A549 (cell line): ENCODE measurements at regions not wholly inside any gene's neighbourhood (a gene's known extent, or its start where the extent isn't known, plus 50 kb on each side); places are given as distances from the start of the nearest gene placed in this dataset.

Experiments used
- ATAC-seq, 2 experiments: fragments of 200-7000 bp in 1 of 2; fragments of >200 bp in 1 of 2; cut with Nextera tagmentation in 1 of 2; cut with Tn5 transposase in 1 of 2; 3 replicates each; pipeline versions ENCODE4 v1.8.0 to v1.9.1; 2018 to 2020; ENCODE audit warnings: mild to moderate bottlenecking in 1 of 2, moderate library complexity in 1 of 2
- CTCF ChIA-PET: fragments of 300-600 bp; sonication (Branson Sonifier 250); formaldehyde crosslinking; extraction: SDS; loops from one replicate; lab custom pipeline; 2021; ENCODE audit warnings: antibody characterized with exemption, inconsistent platforms; lab: Yijun Ruan, JAX
- POLR2A ChIA-PET: fragments of 350-600 bp; formaldehyde crosslinking; extraction: SDS; loops from one replicate; lab custom pipeline; 2021; ENCODE audit warnings: antibody characterized with exemption, inconsistent platforms; lab: Yijun Ruan, JAX
- DNase-seq, 2 experiments: peaks; one replicate each; pipeline versions ENCODE4 v3.0.0 to v3.0.0-alpha.2; 2011 to 2016; ENCODE audit warnings: low read depth in 1 of 2, low spot score in 1 of 2
- FAIRE-seq: peaks from 2 replicates; lab custom pipeline; 2011; peaks lifted over from hg19 to GRCh38; lab: Jason Lieb, UNC
- H3K27ac ChIP-seq, 2 experiments: fragments of >200 bp; sonication (Bioruptor Twin); formaldehyde crosslinking; 3 replicates each; pipeline ENCODE4 v1.5.1; 2016 to 2017
- H3K4me1 ChIP-seq: fragments of >200 bp; sonication (Bioruptor Twin); formaldehyde crosslinking; 3 replicates; pipeline ENCODE4 v1.6.1; 2016
- H3K4me2 ChIP-seq: fragments of >200 bp; sonication (Bioruptor Twin); formaldehyde crosslinking; 3 replicates; pipeline ENCODE4 v1.6.1; 2016
- H3K4me3 ChIP-seq: fragments of >200 bp; sonication (Bioruptor Twin); formaldehyde crosslinking; 3 replicates; pipeline ENCODE4 v1.5.1; 2016
- H3K9me3 ChIP-seq: fragments of >200 bp; sonication (Bioruptor Twin); formaldehyde crosslinking; 3 replicates; pipeline ENCODE4 v1.6.1; 2016
- CEBPB ChIP-seq, 2 experiments: fragments of >200 bp in 1 of 2; sonication (Bioruptor Twin) in 1 of 2; formaldehyde crosslinking in 1 of 2; IDR thresholded peaks; 2 replicates each; pipeline ENCODE4 v1.6.1; 2012 to 2016
- EHMT2 ChIP-seq: fragments of 200-600 bp; sonication (generic); IDR thresholded peaks from 2 replicates; pipeline ENCODE4 v1.6.1; 2016; ENCODE audit warnings: antibody characterized with exemption, low read depth, mild to moderate bottlenecking, moderate library complexity
- EP300 ChIP-seq, 2 experiments: fragments of >200 bp; sonication (Bioruptor Twin); formaldehyde crosslinking; IDR thresholded peaks; 2 replicates in 1 of 2; 3 replicates in 1 of 2; pipeline ENCODE4 v1.6.1; 2016 to 2017
- FOXS1 ChIP-seq: fragments of 250-450 bp; sonication (Bioruptor Pico); IDR thresholded peaks from 2 replicates; pipeline ENCODE4 v1.5.0; 2020; ENCODE audit warnings: mild to moderate bottlenecking, moderate library complexity
- GATA3 ChIP-seq: IDR thresholded peaks from 2 replicates; pipeline ENCODE4 v1.6.1; 2012; ENCODE audit warnings: borderline replicate concordance
- HDAC2 ChIP-seq: fragments of 200-600 bp; sonication (generic); IDR thresholded peaks from 2 replicates; pipeline ENCODE4 v1.6.1; 2016
- HES2 ChIP-seq: fragments of >200 bp; sonication (Bioruptor Twin); formaldehyde crosslinking; IDR thresholded peaks from 2 replicates; pipeline ENCODE4 v1.6.1; 2016
- HEYL ChIP-seq: fragments of 250-450 bp; sonication (Bioruptor Pico); IDR thresholded peaks from 2 replicates; pipeline ENCODE4 v1.8.0; 2021; ENCODE audit warnings: mild to moderate bottlenecking, moderate library complexity
- JUNB ChIP-seq: fragments of >200 bp; sonication (Bioruptor Twin); formaldehyde crosslinking; IDR thresholded peaks from 2 replicates; pipeline ENCODE4 v1.6.1; 2016
- MAFK ChIP-seq: fragments of 450-650 bp; IDR thresholded peaks from 2 replicates; pipeline ENCODE4 v1.6.1; 2014; ENCODE audit not compliant: partially characterized antibody
- MAZ ChIP-seq: fragments of 150-350 bp; IDR thresholded peaks from 2 replicates; pipeline ENCODE4 v1.6.1; 2014; ENCODE audit warnings: antibody characterized with exemption, low read depth, low read length, borderline replicate concordance
- MYC ChIP-seq: IDR thresholded peaks from 2 replicates; pipeline ENCODE4 v1.6.1; 2012; ENCODE audit warnings: mild to moderate bottlenecking, inconsistent platforms, low read length, improper control_type of control experiment, borderline replicate concordance
- NFE2L2 ChIP-seq: fragments of 150-350 bp; conservative IDR thresholded peaks from 2 replicates; pipeline ENCODE4 v1.6.1; 2014; ENCODE audit warnings: low read length
- NPAS2 ChIP-seq: fragments of 250-450 bp; sonication (Bioruptor Pico); IDR thresholded peaks from 2 replicates; pipeline ENCODE4 v1.8.0; 2022; ENCODE audit warnings: mild to moderate bottlenecking, moderate library complexity, borderline replicate concordance
- POLR2AphosphoS2 ChIP-seq: conservative IDR thresholded peaks from 2 replicates; pipeline ENCODE4 v1.6.1; 2012; ENCODE audit warnings: low read length, improper control_type of control experiment, inconsistent platforms
- RARB ChIP-seq: fragments of 250-450 bp; sonication (Bioruptor Pico); IDR thresholded peaks from 2 replicates; pipeline ENCODE4 v1.8.0; 2021; ENCODE audit warnings: mild to moderate bottlenecking, moderate library complexity
- RCOR1 ChIP-seq: fragments of 150-350 bp; IDR thresholded peaks from 2 replicates; pipeline ENCODE4 v1.6.1; 2014; ENCODE audit warnings: antibody characterized with exemption, low read length, low read depth
- REST ChIP-seq: fragments of 200-600 bp; sonication (generic); IDR thresholded peaks from 2 replicates; pipeline ENCODE4 v1.6.1; 2016; ENCODE audit warnings: antibody characterized with exemption, mild to moderate bottlenecking, moderate library complexity
- RNF2 ChIP-seq: fragments of 200-600 bp; sonication (generic); IDR thresholded peaks from 2 replicates; pipeline ENCODE4 v1.6.1; 2016; ENCODE audit warnings: low read depth, mild to moderate bottlenecking, antibody characterized with exemption, moderate library complexity, borderline replicate concordance
- SMC3 ChIP-seq: fragments of >200 bp; sonication (Bioruptor Twin); formaldehyde crosslinking; IDR thresholded peaks from 3 replicates; pipeline ENCODE4 v1.6.1; 2018; ENCODE audit warnings: inconsistent platforms
- SREBF2 ChIP-seq: fragments of 450-650 bp; IDR thresholded peaks from 2 replicates; pipeline ENCODE4 v1.6.1; 2014; ENCODE audit warnings: mild to moderate bottlenecking, moderate library complexity
- TFCP2L1 ChIP-seq: fragments of 250-450 bp; sonication (Bioruptor Pico); IDR thresholded peaks from 2 replicates; pipeline ENCODE4 v1.5.0; 2021; ENCODE audit warnings: mild to moderate bottlenecking
- ZC3H11A ChIP-seq: fragments of 450-650 bp; IDR thresholded peaks from 2 replicates; pipeline ENCODE4 v1.6.1; 2014; ENCODE audit warnings: antibody characterized with exemption, mild to moderate bottlenecking
- ZFP36 ChIP-seq: fragments of 450-650 bp; IDR thresholded peaks from 2 replicates; pipeline ENCODE4 v1.6.1; 2014; ENCODE audit warnings: borderline replicate concordance; ENCODE audit not compliant: partially characterized antibody
- WGBS: methylation state at CpG from one replicate; pipeline ENCODE4 v1.1.6; 2017; ENCODE audit errors: missing lambda C conversion rate; 5-methylcytosine and 5-hydroxymethylcytosine counted together
- TF ChIP-seq, protein P1 (sequence below): fragments of >200 bp; sonication (Bioruptor Twin); formaldehyde crosslinking; IDR thresholded peaks from 3 replicates; pipeline ENCODE4 v1.5.1; 2016
- TF ChIP-seq, protein P2 (sequence below): fragments of 250-450 bp; sonication (Bioruptor Pico); IDR thresholded peaks from 2 replicates; pipeline ENCODE4 v1.5.0; 2021; ENCODE audit warnings: mild to moderate bottlenecking, moderate library complexity, borderline replicate concordance

DNA sequence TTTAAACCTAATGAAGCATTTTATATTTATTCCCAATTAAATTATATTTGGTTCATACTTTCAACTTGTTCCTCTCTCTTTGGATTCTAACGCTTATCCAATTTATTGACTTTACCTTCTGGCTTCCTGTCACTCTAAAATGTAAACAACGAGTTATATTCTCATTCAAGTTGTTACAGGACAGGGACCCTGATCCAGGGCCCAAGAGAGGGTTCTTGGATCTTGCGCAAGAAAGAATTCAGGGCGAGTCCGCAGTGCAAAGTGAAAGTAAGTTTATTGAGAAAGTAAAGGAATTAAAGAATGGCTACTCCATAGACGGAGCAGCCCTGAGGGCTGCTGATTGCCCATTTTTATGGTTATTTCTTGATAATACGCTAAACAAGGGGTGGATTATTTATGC lies 405.6 kb upstream of the API5 start:
- no peak for ATAC-seq
- CTCF ChIA-PET: no interaction called here
- TF ChIP-seq EP300 (IDR thresholded peaks at IDR 0.05) (no peak), CEBPB (IDR thresholded peaks at IDR 0.05) (peak in 1 of 2 experiments; percentile 30; a peak in 1 of 4 replicates)
- no peak for FAIRE-seq
- Histone ChIP-seq H3K4me3 (peak overlapping the region; percentile 29; the same call in 2 of the 3 replicates), H3K27ac (no peak overlapping the region), H3K9me3 (no peaks in the 10 kb centered on the region), H3K4me2 (peak overlapping the region; percentile 59), H3K4me1 (no peaks in the 10 kb centered on the region)
- POLR2A ChIA-PET: no interaction called here
- no peak for DNase-seq
- WGBS: 4% methylated on average over 7 of the region's 7 CpGs

DNA sequence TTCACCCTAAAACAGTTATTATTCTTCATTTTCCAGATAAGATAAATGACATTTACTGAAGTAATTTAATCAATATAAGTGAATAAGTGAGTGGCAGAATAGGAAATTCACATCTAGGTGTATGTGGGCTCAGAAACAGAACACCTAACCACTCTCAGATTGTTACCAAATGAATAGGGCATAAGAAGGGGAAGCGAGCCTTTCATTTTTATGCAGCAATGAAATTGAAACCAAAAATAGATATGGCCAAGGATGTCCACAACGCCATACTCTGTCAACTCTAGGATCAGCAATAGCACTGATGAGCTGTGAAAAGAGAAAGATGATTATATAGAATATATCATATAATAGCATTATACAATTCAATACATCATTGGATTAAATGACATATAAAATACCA lies 398.1 kb upstream of the API5 start:
- no peak for TF ChIP-seq HES2
- no peak for TF ChIP-seq MYC
- TF ChIP-seq ZC3H11A: no peak
- TF ChIP-seq RCOR1: no peak
- TF ChIP-seq HDAC2: no peak
- TF ChIP-seq, protein P1, sequence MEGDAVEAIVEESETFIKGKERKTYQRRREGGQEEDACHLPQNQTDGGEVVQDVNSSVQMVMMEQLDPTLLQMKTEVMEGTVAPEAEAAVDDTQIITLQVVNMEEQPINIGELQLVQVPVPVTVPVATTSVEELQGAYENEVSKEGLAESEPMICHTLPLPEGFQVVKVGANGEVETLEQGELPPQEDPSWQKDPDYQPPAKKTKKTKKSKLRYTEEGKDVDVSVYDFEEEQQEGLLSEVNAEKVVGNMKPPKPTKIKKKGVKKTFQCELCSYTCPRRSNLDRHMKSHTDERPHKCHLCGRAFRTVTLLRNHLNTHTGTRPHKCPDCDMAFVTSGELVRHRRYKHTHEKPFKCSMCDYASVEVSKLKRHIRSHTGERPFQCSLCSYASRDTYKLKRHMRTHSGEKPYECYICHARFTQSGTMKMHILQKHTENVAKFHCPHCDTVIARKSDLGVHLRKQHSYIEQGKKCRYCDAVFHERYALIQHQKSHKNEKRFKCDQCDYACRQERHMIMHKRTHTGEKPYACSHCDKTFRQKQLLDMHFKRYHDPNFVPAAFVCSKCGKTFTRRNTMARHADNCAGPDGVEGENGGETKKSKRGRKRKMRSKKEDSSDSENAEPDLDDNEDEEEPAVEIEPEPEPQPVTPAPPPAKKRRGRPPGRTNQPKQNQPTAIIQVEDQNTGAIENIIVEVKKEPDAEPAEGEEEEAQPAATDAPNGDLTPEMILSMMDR: no peak
- no peak for TF ChIP-seq ZFP36
- TF ChIP-seq TFCP2L1 (CRISPR knock-in tag): no peak
- no peak for TF ChIP-seq SREBF2
- no peak for TF ChIP-seq GATA3
- no peak for TF ChIP-seq MAFK
- Histone ChIP-seq H3K9me3 (no peaks in the 10 kb centered on the region), H3K4me3 (no peak overlapping the region), H3K27ac (no peak overlapping the region), H3K4me2 (no peak overlapping the region), H3K4me1 (no peaks in the 10 kb centered on the region)
- FAIRE-seq (no peak), DNase-seq (no peak), ATAC-seq (no peak)
- WGBS: 2% methylated on average over 2 of the region's 2 CpGs
- CTCF ChIA-PET: no interaction called here
- POLR2A ChIA-PET: no interaction called here

DNA sequence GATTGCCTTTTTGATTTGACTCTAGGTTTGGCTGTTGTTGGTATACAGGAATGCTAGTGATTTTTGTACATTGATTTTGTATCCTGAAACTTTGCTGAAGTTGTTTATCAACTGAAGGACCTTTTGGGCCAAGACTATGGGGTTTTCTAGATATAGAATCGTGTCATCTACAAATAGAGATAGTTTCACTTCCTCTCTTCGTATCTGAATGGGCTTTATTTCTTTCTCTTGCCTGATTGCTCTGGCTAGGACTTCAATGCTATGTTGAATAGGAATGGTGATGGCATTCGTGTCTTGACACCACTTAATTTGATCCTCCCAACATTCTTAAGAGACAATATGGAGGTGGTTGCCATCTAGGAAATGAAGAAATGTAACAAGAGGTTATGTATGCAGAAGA lies 388.1 kb upstream of the API5 start:
- DNase-seq (no peak), ATAC-seq (no peak), FAIRE-seq (no peak)
- 2% methylated on average over 3 of the region's 3 CpGs for WGBS
- H3K4me1 ChIP-seq: no peaks in the 10 kb centered on the region
- H3K9me3 ChIP-seq: no peaks in the 10 kb centered on the region
- ChIA-PET POLR2A (no interaction called here), CTCF (no interaction called here)
- no peak overlapping the region for H3K4me3 ChIP-seq
- no peak overlapping the region for H3K27ac ChIP-seq
- TF ChIP-seq CEBPB (IDR thresholded peaks at IDR 0.05) (no peak), NFE2L2 (no peak)
- TF ChIP-seq, all 56 proteins: peak for 0
- no peak overlapping the region for H3K4me2 ChIP-seq

GRCh38 chr11:42925916-42926315 lies 385.9 kb upstream of the API5 start:
- no peaks in the 10 kb centered on the region for H3K9me3 ChIP-seq
- ChIA-PET POLR2A (no interaction called here), CTCF (no interaction called here)
- ATAC-seq (no peak), FAIRE-seq (no peak), DNase-seq (no peak)
- H3K4me3 ChIP-seq: no peak overlapping the region
- no peak overlapping the region for H3K27ac ChIP-seq
- WGBS: 33% methylated on average over 3 of the region's 3 CpGs
- no peaks in the 10 kb centered on the region for H3K4me1 ChIP-seq
- H3K4me2 ChIP-seq: no peak overlapping the region
- TF ChIP-seq RNF2: no peak
- TF ChIP-seq, protein P2, sequence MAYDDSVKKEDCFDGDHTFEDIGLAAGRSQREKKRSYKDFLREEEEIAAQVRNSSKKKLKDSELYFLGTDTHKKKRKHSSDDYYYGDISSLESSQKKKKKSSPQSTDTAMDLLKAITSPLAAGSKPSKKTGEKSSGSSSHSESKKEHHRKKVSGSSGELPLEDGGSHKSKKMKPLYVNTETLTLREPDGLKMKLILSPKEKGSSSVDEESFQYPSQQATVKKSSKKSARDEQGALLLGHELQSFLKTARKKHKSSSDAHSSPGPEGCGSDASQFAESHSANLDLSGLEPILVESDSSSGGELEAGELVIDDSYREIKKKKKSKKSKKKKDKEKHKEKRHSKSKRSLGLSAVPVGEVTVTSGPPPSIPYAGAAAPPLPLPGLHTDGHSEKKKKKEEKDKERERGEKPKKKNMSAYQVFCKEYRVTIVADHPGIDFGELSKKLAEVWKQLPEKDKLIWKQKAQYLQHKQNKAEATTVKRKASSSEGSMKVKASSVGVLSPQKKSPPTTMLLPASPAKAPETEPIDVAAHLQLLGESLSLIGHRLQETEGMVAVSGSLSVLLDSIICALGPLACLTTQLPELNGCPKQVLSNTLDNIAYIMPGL (CRISPR knock-in tag): no peak
- TF ChIP-seq JUNB: no peak
- no peak for TF ChIP-seq HEYL
- TF ChIP-seq SREBF2: no peak
- TF ChIP-seq SMC3: no peak
- TF ChIP-seq ZFP36: no peak
- TF ChIP-seq REST: no peak
- no peak for TF ChIP-seq RARB
- no peak for TF ChIP-seq EHMT2
- TF ChIP-seq MYC: no peak
- no peak for TF ChIP-seq NPAS2 (CRISPR knock-in tag)
- no peak for TF ChIP-seq FOXS1 (CRISPR knock-in tag)
- TF ChIP-seq POLR2AphosphoS2: no peak
- TF ChIP-seq MAZ: no peak
- TF ChIP-seq HDAC2: no peak
